Esophagus squamous epithelium (tissue), 5 donors: ENCODE measurements at regions not wholly inside any gene's neighbourhood (a gene's known extent, or its start where the extent isn't known, plus 50 kb on each side); places are given as distances from the start of the nearest gene placed in this dataset.

Source experiments
- DNase-seq: peaks from one replicate; lab custom pipeline; 2025; lab: John Stamatoyannopoulos, UW
- H3K27ac ChIP-seq, 4 donors: fragments of 200-600 bp; sonication (generic); one replicate each; pipeline ENCODE4 v1.5.1; 2016 to 2019; ENCODE audit warnings: mild to moderate bottlenecking in 1 of 4
- H3K27me3 ChIP-seq, 4 donors: fragments of 200-600 bp; sonication (generic); 1 replicate in 3 of 4; 2 replicates in 1 of 4; pipeline versions ENCODE4 v1.5.1 to v1.6.0; 2017 to 2021; ENCODE audit warnings: antibody characterized with exemption in 1 of 4
- H3K36me3 ChIP-seq, 3 donors: fragments of 200-600 bp; sonication (generic); one replicate each; pipeline ENCODE4 v1.5.1; 2016 to 2019
- H3K4me1 ChIP-seq, 3 donors: fragments of 200-600 bp; sonication (generic); one replicate each; pipeline ENCODE4 v1.5.1; 2017 to 2019
- H3K4me3 ChIP-seq, 4 donors: fragments of 200-600 bp; sonication (generic); 1 replicate in 3 of 4; 2 replicates in 1 of 4; pipeline ENCODE4 v1.5.1; 2016 to 2019; ENCODE audit warnings: mild to moderate bottlenecking in 2 of 4, moderate library complexity in 1 of 4
- H3K9me3 ChIP-seq, 3 donors: fragments of 200-600 bp; sonication (generic); one replicate each; pipeline ENCODE4 v1.5.1; 2016 to 2019
- POLR2A ChIP-seq, 4 donors: fragments of 450-650 bp; IDR thresholded peaks; one replicate each; pipeline ENCODE4 v1.6.1; 2017; ENCODE audit warnings: antibody characterized with exemption in 4 of 4, mild to moderate bottlenecking in 4 of 4, moderate library complexity in 3 of 4
- WGBS, 2 donors: methylation state at CpG; one replicate each; pipeline ENCODE4 v1.1.5; 2018; 5-methylcytosine and 5-hydroxymethylcytosine counted together
- intact Hi-C: fragments of 100-400 bp; cut with DNase I; formaldehyde crosslinking; loops from one replicate; pipeline ENCODE4 v1.15.0; 2022
- TF ChIP-seq, protein P1 (sequence below), 6 experiments: fragments of 450-650 bp in 4 of 6; fragments of 200-600 bp in 2 of 6; sonication (generic) in 2 of 6; IDR thresholded peaks; one replicate each; pipeline ENCODE4 v1.5.1; 2016 to 2019; ENCODE audit warnings: antibody characterized with exemption in 6 of 6, mild to moderate bottlenecking in 4 of 6, moderate library complexity in 4 of 6
- donor health status: DM: yes; HTN: yes; CAD: no.

GRCh38 chr3:72092778-72093177, 307.8 kb upstream of the PROK2 start:
- no peaks in the 10 kb centered on the region for H3K36me3 ChIP-seq
- no peak for DNase-seq
- no peaks in the 10 kb centered on the region for H3K9me3 ChIP-seq
- no peak overlapping the region for H3K4me3 ChIP-seq
- no peaks in the 10 kb centered on the region for H3K27me3 ChIP-seq
- H3K27ac ChIP-seq, result no peak overlapping the region
- peaks cover 0 to 5% (median 0%) of the 10 kb centered on the region in 3 donors for H3K4me1 ChIP-seq
- WGBS, 2 donors, result 84 to 87% methylated on average over 7 of the region's 7 CpGs
- intact Hi-C loops, result no loop called here
- TF ChIP-seq, protein P1, sequence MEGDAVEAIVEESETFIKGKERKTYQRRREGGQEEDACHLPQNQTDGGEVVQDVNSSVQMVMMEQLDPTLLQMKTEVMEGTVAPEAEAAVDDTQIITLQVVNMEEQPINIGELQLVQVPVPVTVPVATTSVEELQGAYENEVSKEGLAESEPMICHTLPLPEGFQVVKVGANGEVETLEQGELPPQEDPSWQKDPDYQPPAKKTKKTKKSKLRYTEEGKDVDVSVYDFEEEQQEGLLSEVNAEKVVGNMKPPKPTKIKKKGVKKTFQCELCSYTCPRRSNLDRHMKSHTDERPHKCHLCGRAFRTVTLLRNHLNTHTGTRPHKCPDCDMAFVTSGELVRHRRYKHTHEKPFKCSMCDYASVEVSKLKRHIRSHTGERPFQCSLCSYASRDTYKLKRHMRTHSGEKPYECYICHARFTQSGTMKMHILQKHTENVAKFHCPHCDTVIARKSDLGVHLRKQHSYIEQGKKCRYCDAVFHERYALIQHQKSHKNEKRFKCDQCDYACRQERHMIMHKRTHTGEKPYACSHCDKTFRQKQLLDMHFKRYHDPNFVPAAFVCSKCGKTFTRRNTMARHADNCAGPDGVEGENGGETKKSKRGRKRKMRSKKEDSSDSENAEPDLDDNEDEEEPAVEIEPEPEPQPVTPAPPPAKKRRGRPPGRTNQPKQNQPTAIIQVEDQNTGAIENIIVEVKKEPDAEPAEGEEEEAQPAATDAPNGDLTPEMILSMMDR (IDR thresholded peaks at IDR 0.05), result no peak
- TF ChIP-seq POLR2A (IDR thresholded peaks at IDR 0.05), result no peak

- intact Hi-C loops, result no loop called here
- DNase-seq, result no peak
- H3K4me3 ChIP-seq, result no peak overlapping the region
- H3K27me3 ChIP-seq, result no peaks in the 10 kb centered on the region
- no peak overlapping the region for H3K27ac ChIP-seq
- H3K9me3 ChIP-seq, result no peaks in the 10 kb centered on the region
- WGBS, 2 donors, result 89 to 95% methylated on average over 5 to 10 of the region's 12 CpGs
- no peaks in the 10 kb centered on the region for H3K4me1 ChIP-seq
- TF ChIP-seq POLR2A (IDR thresholded peaks at IDR 0.05), result no peak
- TF ChIP-seq, protein P1 (IDR thresholded peaks at IDR 0.05), result no peak
- no peaks in the 10 kb centered on the region for H3K36me3 ChIP-seq
These were observed 303.6 kb upstream of the PROK2 start for GRCh38 chr3:72088486-72089025.

DNA sequence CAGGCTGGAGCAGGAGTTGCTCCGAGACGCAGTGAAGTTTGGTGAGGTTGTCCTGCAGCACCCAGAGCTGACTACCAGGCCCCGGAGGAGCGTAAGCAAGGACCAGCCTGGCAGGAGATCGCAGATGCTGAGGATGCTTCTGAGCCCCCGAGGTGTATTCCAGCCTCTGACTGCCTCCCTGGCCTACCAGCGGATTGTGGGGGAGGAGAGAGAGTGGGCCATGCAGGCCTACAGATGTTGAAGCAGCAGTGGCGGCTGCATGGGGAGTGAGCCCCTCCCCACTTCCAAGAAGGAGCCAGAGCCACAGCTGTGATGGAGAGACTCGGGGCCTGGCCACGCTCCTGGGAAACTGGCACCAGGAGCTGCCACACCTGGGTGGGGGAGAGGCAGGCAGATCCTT, 302.5 kb upstream of the PROK2 start:
- H3K27me3 ChIP-seq, result no peaks in the 10 kb centered on the region
- H3K36me3 ChIP-seq, result no peaks in the 10 kb centered on the region
- 87 to 90% methylated on average over 6 of the region's 10 CpGs for WGBS, 2 donors
- peaks cover 0 to 2% (median under 1%) of the 10 kb centered on the region in 3 donors for H3K4me1 ChIP-seq
- no peak overlapping the region for H3K27ac ChIP-seq
- H3K4me3 ChIP-seq, result no peak overlapping the region
- H3K9me3 ChIP-seq, result no peaks in the 10 kb centered on the region
- intact Hi-C loops, result no loop called here
- no peak for DNase-seq
- TF ChIP-seq POLR2A (IDR thresholded peaks at IDR 0.05), result no peak
- TF ChIP-seq, protein P1 (IDR thresholded peaks at IDR 0.05), result no peak

DNA sequence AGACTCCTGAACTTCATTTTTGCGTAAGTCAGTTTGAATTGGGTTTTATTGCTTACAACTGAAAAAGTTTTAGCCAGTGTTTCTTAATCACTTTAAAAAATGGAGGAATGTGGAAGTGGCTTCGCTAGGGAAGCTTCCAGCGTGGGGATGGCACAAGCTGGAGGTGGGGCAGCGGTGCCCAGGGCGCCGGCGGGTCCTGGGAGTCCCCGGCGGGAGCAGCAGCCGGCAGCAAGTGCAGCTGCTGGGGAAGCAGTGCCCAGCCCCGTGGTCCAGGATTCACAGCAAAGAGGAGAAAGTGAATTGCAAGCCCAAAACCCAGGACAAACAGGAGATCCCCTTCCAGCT, 301.8 kb upstream of the PROK2 start:
- Histone ChIP-seq H3K36me3 (no peaks in the 10 kb centered on the region), H3K9me3 (no peaks in the 10 kb centered on the region), H3K27ac (no peak overlapping the region), H3K27me3 (no peaks in the 10 kb centered on the region), H3K4me3 (no peak overlapping the region), H3K4me1 (peaks cover 0 to 9% (median 3%) of the 10 kb centered on the region in 3 donors)
- 63 to 87% methylated on average over 8 to 9 of the region's 11 CpGs for WGBS, 2 donors
- no peak for TF ChIP-seq POLR2A (IDR thresholded peaks at IDR 0.05)
- TF ChIP-seq, protein P1 (IDR thresholded peaks at IDR 0.05), result no peak
- DNase-seq, result no peak
- intact Hi-C loops, result no loop called here

- intact Hi-C loops, result no loop called here
- no peaks in the 10 kb centered on the region for H3K27me3 ChIP-seq
- TF ChIP-seq, protein P1 (IDR thresholded peaks at IDR 0.05), result no peak
- no peak for TF ChIP-seq POLR2A (IDR thresholded peaks at IDR 0.05)
- peaks cover 0 to 9% (median 3%) of the 10 kb centered on the region in 3 donors for H3K4me1 ChIP-seq
- no peak for DNase-seq
- no peak overlapping the region for H3K27ac ChIP-seq
- H3K36me3 ChIP-seq, result no peaks in the 10 kb centered on the region
- 53 to 61% methylated on average over 5 of the region's 5 CpGs for WGBS, 2 donors
- H3K9me3 ChIP-seq, result no peaks in the 10 kb centered on the region
- no peak overlapping the region for H3K4me3 ChIP-seq
These were observed 301.2 kb upstream of the PROK2 start for GRCh38 chr3:72086042-72086742.
